Thoracic aorta (tissue), 2 donors: ENCODE measurements at regions not wholly inside any gene's neighbourhood (a gene's known extent, or its start where the extent isn't known, plus 50 kb on each side); places are given as distances from the start of the nearest gene placed in this dataset.
A peak's percentile ranks its signal among the peaks of the same experiment; 100 is the strongest.

Experiments used
- ATAC-seq: fragments of 150-250 bp; one replicate; pipeline ENCODE4 v1.8.0; 2017; ENCODE audit warnings: low read depth; ENCODE audit not compliant: insufficient number of reproducible peaks, low FRiP score
- DNase-seq: peaks from one replicate; pipeline ENCODE4 v3.0.0-alpha.2; 2020; ENCODE audit warnings: low spot score
- H3K27ac ChIP-seq, 2 donors: fragments of 200-600 bp; sonication (generic); 1 replicate in 1 of 2; 2 replicates in 1 of 2; pipeline ENCODE4 v1.5.1; 2016; ENCODE audit warnings: mild to moderate bottlenecking in 2 of 2, moderate library complexity in 2 of 2
- H3K27me3 ChIP-seq: fragments of 200-600 bp; sonication (generic); replicated peaks from 2 replicates; pipeline ENCODE4 v1.6.0; 2016; ENCODE audit warnings: mild to moderate bottlenecking; ENCODE audit not compliant: insufficient read depth
- H3K36me3 ChIP-seq: fragments of 200-600 bp; sonication (generic); one replicate; pipeline ENCODE4 v1.5.1; 2016
- H3K4me1 ChIP-seq, 2 donors: fragments of 200-600 bp; sonication (generic); 1 replicate in 1 of 2; 2 replicates in 1 of 2; pipeline versions ENCODE4 v1.5.1 to v1.6.0; 2016; ENCODE audit warnings: low read depth in 2 of 2, mild to moderate bottlenecking in 1 of 2; ENCODE audit not compliant: control insufficient read depth in 1 of 2
- H3K4me3 ChIP-seq: fragments of 200-600 bp; sonication (generic); 2 replicates; pipeline ENCODE4 v1.5.1; 2016; ENCODE audit warnings: mild to moderate bottlenecking
- H3K9me3 ChIP-seq: fragments of 200-600 bp; sonication (generic); 2 replicates; pipeline ENCODE4 v1.5.1; 2016
- CTCF ChIP-seq: fragments of 200-600 bp; sonication (generic); IDR thresholded peaks from one replicate; pipeline ENCODE4 v1.5.1; 2019; ENCODE audit warnings: antibody characterized with exemption

GRCh38 chr2:134190062-134190806 lies 63.6 kb upstream of the MGAT5 start:
- H3K27ac ChIP-seq = peak overlapping the region in 1 of 2 donors; percentile 22
- no peaks in the 10 kb centered on the region for H3K9me3 ChIP-seq
- peaks cover 29 to 61% of the 10 kb centered on the region in 2 donors for H3K4me1 ChIP-seq
- ATAC-seq (no peak), DNase-seq (no peak)
- TF ChIP-seq CTCF = no peak
- H3K27me3 ChIP-seq = no peaks in the 10 kb centered on the region
- no peaks in the 10 kb centered on the region for H3K36me3 ChIP-seq
- H3K4me3 ChIP-seq = no peak overlapping the region

GRCh38 chr2:134190807-134191203 lies 63.1 kb upstream of the MGAT5 start:
- no peaks in the 10 kb centered on the region for H3K9me3 ChIP-seq
- ATAC-seq = no peak
- no peak for DNase-seq

GRCh38 chr2:134191835-134192234 lies 62.0 kb upstream of the MGAT5 start:
- no peak overlapping the region for H3K4me3 ChIP-seq
- no peak for ATAC-seq

More at GRCh38 chr2:134190807-134191203, 63.1 kb upstream of the MGAT5 start:
- TF ChIP-seq CTCF = no peak
- Histone ChIP-seq H3K4me1 (peaks cover 29 to 61% of the 10 kb centered on the region in 2 donors), H3K27me3 (no peaks in the 10 kb centered on the region), H3K36me3 (no peaks in the 10 kb centered on the region), H3K4me3 (no peak overlapping the region), H3K27ac (peak overlapping the region in 1 of 2 donors; percentile 22)

GRCh38 chr2:134193006-134193405 lies 60.9 kb upstream of the MGAT5 start:
- no peaks in the 10 kb centered on the region for H3K9me3 ChIP-seq
- no peak overlapping the region for H3K4me3 ChIP-seq
- no peak for TF ChIP-seq CTCF
- DNase-seq (no peak), ATAC-seq (no peak)
- no peaks in the 10 kb centered on the region for H3K27me3 ChIP-seq
- no peaks in the 10 kb centered on the region for H3K36me3 ChIP-seq
- H3K4me1 ChIP-seq = peaks cover 29 to 58% of the 10 kb centered on the region in 2 donors
- no peak overlapping the region for H3K27ac ChIP-seq

More at GRCh38 chr2:134191835-134192234, 62.0 kb upstream of the MGAT5 start:
- Histone ChIP-seq H3K27ac (no peak overlapping the region), H3K4me1 (peaks cover 29 to 61% of the 10 kb centered on the region in 2 donors), H3K27me3 (no peaks in the 10 kb centered on the region), H3K36me3 (no peaks in the 10 kb centered on the region), H3K9me3 (no peaks in the 10 kb centered on the region)
- TF ChIP-seq CTCF = no peak
- no peak for DNase-seq

GRCh38 chr2:134194519-134194918 lies 59.4 kb upstream of the MGAT5 start:
- Histone ChIP-seq H3K4me1 (peaks cover 37 to 59% of the 10 kb centered on the region in 2 donors), H3K27ac (no peak overlapping the region), H3K36me3 (no peaks in the 10 kb centered on the region), H3K4me3 (no peak overlapping the region), H3K27me3 (no peaks in the 10 kb centered on the region), H3K9me3 (no peaks in the 10 kb centered on the region)
- no peak for DNase-seq
- no peak for ATAC-seq
- no peak for TF ChIP-seq CTCF
